ENCODE measurements at regions not wholly inside any gene's neighbourhood (a gene's known extent, or its start where the extent isn't known, plus 50 kb on each side); places are given as distances from the start of the nearest gene placed in this dataset.
A peak's percentile ranks its signal among the peaks of the same experiment; 100 is the strongest.

- DNase-seq (ENCODE audit: low read depth in 2 of 2) = no peak
Observed at GRCh38 chr13:31927219-31927653, 104.3 kb upstream of the FRY start.

GRCh38 chr13:31929031-31929770 lies 102.4 kb upstream of the FRY start:
- no peak for DNase-seq (ENCODE audit: low read depth in 2 of 2)

DNA sequence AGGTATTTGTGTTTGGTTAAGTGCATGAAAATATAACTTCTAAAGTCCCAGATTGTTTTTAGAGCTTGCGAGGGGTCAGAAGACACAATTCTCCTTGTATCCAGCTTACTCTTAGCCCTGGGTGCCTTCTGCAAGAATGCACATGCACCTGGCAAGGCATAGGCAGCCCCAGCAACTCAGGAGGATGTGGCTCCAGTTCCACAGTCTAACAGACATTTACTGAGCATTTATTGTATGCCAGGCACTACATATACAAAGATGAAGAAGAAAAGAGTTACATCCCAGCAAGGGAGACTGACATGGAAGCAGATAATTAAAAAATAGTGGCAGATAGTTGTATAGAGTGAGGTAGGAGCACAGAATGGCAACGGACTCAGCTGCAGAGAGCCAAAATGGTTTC lies 101.1 kb upstream of the FRY start:
- no peak for DNase-seq (ENCODE audit: low read depth in 2 of 2)

DNA sequence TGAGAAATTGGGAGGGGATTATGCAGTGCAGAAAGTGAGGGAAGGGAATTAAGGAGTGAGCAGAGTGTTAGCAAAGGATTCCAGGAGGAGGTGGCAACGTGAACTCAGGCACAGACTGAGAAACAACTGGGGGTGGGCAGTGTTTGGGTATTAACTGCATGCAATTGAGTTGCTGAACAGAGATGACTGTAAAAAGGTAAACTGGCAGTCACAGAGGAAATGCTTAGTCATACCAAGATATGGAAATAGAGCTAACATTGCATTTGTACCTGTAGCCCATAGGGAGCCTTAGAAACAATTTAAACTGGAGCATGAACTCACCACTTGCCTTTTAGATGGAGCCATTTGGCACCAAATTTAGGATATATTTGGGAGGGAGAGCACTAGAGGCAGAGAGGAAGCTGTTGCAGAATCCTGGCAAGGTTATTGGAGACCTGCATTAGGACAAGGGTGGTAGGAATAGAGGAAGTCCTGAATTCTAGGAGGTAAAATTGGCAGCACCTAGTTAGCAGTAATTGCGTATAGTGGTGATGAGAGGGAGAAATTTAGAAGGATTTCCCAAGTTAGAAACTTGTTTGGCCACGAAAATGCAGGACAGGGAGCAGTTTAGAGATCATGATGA lies 100.6 kb upstream of the FRY start:
- no peak for DNase-seq (ENCODE audit: low read depth in 2 of 2)

- no peak for DNase-seq (ENCODE audit: low read depth in 2 of 2)
Observed at GRCh38 chr13:31937436-31937835, 94.1 kb upstream of the FRY start.

- no peak for DNase-seq (ENCODE audit: low read depth in 2 of 2)
Observed at GRCh38 chr13:31940076-31940475, 91.5 kb upstream of the FRY start.

DNA sequence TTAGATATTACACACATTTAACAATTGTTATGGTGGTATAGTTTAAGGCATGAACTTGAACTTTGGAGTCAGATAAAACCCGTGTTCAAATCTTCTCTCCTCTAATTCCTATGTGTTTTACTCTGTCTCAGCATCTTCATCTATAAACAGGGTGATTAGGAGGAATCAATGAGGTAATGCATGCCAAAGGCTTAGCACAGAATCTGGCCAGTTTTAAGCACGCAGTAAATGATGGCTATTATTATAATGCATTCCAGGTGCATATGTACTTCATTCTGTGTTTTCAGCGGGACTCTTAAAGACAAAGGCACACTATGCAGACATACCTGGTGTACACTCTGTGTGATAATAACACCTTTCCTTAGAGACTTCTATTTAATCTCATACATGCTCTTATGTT lies 88.0 kb upstream of the FRY start:
- DNase-seq (ENCODE audit: low read depth in 2 of 2) = peak in 1 of 2 experiments; percentile 26

DNA sequence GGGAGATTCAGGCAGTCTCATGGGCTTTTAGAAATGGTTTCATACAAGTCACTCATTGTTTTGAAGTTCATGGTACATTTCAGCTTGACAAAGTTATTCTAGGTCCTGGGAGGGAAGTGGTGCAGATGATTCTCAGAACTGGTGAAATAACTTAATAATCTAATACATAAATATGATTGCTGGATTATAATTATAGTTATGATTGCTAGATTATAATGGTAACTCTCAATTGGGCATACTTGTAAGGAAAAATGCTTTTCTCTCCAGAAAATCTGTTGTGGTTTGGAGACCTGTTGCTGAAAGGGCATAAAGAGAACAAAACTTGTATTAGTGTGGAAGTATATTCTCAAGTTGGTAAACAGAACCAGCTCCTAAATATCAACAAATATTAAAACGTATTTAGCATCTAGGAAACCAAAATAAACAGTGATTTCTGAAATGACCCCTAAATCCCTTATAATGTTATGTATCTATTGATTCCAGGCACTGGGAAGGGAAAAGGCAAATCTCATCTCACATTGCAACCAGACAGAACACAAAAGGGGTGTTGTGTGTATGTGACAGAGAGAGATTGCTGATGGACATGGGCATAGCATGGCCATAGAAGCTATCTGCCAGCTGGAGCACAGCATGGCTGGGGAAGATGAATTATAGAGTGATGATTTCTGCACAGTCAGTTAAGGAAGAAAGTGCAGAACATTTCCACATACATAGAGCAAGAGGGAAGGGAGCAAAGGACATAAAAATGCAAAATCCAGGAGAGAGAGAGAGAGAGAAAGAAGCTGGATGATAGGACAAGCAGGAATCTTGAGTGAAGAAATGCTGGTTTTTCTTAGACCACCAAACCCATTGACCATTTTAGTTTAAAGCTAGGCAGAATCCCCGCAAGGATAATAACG lies 87.1 kb upstream of the FRY start:
- no peak for DNase-seq (ENCODE audit: low read depth in 2 of 2)

- peak in 1 of 2 experiments; percentile 23 for DNase-seq (ENCODE audit: low read depth in 2 of 2)
Observed at GRCh38 chr13:31945202-31945961, 86.2 kb upstream of the FRY start.

DNA sequence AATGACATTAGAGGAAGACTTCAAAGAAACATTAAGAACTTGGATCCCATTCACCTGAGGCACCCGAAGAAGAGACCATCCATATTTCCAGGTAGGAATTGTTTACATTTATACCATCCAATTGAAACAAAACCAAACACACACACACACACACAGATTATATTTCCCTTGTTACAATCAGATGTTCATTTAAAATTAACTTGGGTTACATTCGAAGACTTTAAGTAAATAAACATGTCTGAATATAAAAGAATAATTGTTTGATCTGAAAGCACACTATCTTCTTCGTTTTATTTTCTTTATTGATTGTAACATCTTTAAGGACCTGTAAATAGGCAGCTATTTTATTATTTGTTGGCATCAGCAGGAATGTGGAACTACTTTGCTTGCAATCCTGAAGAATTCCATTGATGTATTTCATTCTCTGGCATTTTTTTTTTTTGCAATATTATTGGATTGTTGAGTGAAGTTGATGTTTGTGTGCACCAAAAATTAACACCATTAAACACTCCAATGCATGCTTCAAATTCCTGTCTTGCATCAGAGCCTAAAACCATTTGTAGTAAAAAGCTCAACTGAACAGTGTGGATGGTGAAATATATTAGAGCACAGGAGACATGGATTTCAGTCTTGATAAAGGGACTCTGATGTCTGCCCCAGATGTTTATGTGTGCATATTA lies 85.3 kb upstream of the FRY start:
- DNase-seq (ENCODE audit: low read depth in 2 of 2) = peak; percentile 51 to 53

DNA sequence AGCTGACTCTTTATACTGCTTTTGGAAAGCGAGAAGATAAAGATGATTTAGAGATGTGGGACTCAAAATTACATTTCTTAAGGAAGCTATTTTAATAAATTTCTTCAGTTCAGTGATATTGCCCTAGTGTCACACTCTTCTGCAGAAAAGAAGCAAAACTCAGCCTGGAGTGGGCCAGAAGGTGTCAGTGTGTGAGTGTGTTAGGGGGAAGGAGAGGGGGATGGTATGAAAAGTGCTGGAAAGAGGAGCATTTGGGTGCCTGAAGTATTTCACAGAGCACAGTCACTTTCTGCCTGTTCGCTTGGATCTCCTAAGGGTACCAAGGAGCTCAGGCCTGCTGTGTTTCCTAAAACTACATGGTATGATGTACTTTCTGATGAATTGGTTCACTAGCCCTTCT lies 84.5 kb upstream of the FRY start:
- no peak for DNase-seq (ENCODE audit: low read depth in 2 of 2)

- no peak for DNase-seq (ENCODE audit: low read depth in 2 of 2)
Observed at GRCh38 chr13:31947506-31947905, 84.1 kb upstream of the FRY start.

DNA sequence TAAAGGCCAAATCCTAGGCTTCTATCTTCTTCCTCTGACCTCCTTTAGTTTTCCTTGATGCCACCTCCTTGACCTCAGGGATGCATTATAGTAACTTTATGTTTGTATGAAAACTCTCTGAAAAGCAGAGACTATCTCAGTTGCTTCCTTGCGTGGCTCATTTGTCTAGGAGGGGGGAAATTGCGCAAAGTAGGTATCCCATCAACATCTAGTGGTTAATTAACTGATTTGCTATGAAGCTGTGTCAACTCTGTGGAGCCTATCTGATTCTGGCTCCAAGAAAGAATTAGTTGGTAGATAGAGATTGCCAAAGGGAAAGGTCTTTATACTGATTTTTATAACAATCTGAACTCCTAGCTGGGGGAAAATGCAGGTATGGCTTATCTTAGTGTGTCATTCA lies 82.1 kb upstream of the FRY start:
- DNase-seq (ENCODE audit: low read depth in 2 of 2) = no peak

- DNase-seq (ENCODE audit: low read depth in 2 of 2) = no peak
Observed at GRCh38 chr13:31950111-31950815, 81.3 kb upstream of the FRY start.

- DNase-seq (ENCODE audit: low read depth in 2 of 2) = no peak
Observed at GRCh38 chr13:31951215-31951678, 80.3 kb upstream of the FRY start.

DNA sequence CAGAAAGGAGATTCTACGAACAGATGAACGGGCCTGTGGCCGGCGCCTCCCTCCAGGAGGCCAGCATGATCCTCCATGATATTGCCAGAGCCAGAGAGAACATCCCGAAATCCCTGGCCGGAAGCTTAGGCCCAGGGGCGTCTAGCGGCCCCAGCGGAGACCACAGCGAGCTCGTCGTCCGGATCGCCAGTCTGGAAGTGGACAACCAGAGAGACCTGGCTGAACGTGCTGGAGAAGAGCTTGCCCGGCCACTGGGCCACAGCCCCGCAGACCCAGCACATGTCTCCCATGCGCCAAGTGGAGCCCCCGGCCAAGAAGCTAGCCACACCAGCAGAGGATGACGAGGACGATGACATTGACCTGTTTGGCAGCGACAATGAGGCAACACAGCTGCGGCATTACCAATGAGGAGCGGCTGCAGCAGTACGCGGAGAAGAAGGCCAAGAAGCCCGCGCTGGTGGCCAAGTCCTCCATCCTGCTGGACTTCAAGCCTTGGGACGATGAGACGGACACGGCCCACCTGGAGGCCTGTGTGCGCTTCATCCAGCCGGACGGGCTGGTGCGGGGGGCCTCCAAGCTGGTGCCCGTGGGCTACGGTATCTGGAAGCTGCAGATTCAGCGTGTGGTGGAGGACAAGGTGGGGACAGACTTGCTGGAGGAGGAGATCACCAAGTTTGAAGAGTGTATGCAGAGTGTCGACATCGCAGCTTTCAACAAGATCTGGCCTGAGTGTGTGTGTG lies 78.8 kb upstream of the FRY start:
- no peak for DNase-seq (ENCODE audit: low read depth in 2 of 2)

DNA sequence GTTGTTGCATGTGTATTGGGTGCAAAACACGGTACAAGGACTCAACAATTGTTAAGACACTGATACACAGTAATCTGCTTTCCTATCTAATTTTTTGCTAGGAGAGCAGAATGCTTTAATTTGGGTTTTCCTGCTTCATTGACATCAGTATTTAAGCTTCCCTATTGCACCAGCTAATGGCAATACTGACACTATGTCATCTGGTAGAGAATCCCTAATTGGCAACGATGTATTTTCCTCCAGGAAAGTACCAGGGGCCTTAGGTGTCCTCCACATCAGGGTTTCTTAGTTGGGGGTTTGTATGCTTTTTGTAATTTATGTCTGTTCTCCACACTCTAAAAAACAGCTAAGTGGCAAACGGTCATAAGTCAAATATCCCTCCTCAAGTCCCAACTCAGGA lies 76.5 kb upstream of the FRY start:
- DNase-seq (ENCODE audit: low read depth in 2 of 2) = no peak

DNA sequence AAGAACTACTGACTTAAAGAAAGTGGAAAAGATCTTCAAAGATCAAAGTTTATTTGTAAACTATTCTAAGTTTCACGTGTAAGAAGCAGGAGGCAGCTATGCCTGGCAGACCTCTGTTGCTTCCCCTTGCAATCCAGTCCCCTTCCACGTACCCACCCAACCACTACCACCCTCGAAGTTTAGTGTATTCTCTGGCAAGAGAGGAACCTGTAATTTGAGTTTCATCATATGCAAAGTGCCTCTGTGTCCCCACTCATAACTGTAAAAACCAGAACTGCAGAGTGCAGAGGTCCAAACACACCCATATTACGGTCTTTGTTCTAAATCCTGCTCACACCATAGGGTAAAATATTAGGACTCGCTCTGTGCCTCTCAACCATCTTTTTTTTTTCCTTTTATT lies 75.8 kb upstream of the FRY start:
- no peak for DNase-seq (ENCODE audit: low read depth in 2 of 2)

DNA sequence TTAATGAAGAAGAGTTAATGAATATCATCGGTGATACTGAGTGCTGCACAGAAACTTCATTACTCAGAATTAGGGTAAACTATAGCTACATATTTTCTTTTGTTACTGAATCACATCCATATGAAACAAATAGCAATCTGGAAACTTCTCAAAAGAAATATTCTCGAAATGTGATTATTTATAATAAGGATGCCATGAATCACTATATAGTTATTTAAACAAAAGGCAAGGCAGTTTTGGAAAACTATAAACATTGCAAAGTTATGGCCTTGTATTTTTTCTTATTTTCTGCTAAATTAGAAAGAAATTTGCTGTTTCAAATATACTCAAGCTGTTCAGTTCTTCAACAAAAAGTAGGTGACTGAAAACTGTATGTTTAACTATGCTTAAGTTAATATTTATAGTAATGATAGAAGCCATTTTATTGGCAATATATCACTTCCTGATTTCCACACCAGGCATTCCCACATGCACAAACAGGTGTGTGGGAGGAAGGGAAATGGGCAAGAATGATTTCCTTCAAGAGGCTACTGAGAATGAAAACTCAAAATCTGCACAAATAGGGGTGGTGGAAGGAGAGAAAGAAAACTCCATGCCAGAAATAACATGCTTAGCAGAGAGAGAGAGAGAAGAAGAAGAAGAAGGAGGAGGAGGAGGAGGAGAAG lies 74.5 kb upstream of the FRY start:
- no peak for DNase-seq (ENCODE audit: low read depth in 2 of 2)

Measured in fibroblast of skin of left quadriceps (primary cell).